Endothelial cell of umbilical vein (primary cell): ENCODE measurements at regions not wholly inside any gene's neighbourhood (a gene's known extent, or its start where the extent isn't known, plus 50 kb on each side); places are given as distances from the start of the nearest gene placed in this dataset.

Source experiments
- CTCF ChIP-seq, 2 donors: IDR thresholded peaks; 1 replicate in 1 of 2; 2 replicates in 1 of 2; pipeline ENCODE4 v1.5.1; 2011; ENCODE audit warnings: low read length in 2 of 2, mild to moderate bottlenecking in 2 of 2, moderate library complexity in 2 of 2, control low read depth in 1 of 2, inconsistent platforms in 1 of 2, low read depth in 1 of 2; ENCODE audit not compliant: insufficient read depth in 1 of 2; ENCODE audit errors: extremely low read depth in 1 of 2
- GATA2 ChIP-seq: IDR thresholded peaks from 2 replicates; pipeline ENCODE4 v1.7.0; 2011; ENCODE audit warnings: low read depth, mild to moderate bottlenecking, moderate library complexity, mixed read lengths, low read length; ENCODE audit not compliant: insufficient read length, insufficient read depth

GRCh38 chr4:150010525-150011126, 67.6 kb upstream of the DCLK2 start:
- TF ChIP-seq CTCF (IDR thresholded peaks at IDR 0.05; ENCODE audit: extremely low read depth in 1 of 2, insufficient read depth in 1 of 2, low read depth in 1 of 2, low read length in 2 of 2) (peak; percentile 42 to 49), GATA2 (no peak)
